Fibroblast of peridontal ligament (primary cell): ENCODE measurements at regions not wholly inside any gene's neighbourhood (a gene's known extent, or its start where the extent isn't known, plus 50 kb on each side); places are given as distances from the start of the nearest gene placed in this dataset.
A peak's percentile ranks its signal among the peaks of the same experiment; 100 is the strongest.
"Not testable (repeated sequence)": the region's sequence is repeated elsewhere in the genome, so short reads cannot be mapped to it uniquely, and the experiment has no call there.

Source experiments
- DNase-seq: peaks from one replicate; pipeline ENCODE4 v3.0.0-alpha.2; 2010; ENCODE audit errors: extremely low read depth

DNA sequence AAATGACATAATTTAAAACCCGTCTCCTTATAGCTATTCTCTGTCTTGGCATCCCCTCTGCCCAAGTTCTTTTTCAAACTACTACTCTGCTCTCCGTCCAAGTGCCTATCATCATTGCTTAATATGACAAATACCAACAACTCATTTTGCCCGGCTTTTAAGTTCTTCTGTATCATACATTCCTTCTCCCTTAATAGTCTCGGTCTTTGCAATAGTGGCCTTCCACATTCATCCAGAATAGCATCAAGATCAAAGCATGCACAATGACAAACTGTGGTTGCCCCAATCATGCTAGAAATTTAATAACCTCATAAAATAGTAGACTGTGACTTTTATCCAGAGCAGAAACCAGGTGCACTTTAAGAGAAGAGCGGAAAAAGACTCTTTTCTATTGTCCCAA, 198.9 kb downstream of the ETV1 start:
- DNase-seq = no peak

DNA sequence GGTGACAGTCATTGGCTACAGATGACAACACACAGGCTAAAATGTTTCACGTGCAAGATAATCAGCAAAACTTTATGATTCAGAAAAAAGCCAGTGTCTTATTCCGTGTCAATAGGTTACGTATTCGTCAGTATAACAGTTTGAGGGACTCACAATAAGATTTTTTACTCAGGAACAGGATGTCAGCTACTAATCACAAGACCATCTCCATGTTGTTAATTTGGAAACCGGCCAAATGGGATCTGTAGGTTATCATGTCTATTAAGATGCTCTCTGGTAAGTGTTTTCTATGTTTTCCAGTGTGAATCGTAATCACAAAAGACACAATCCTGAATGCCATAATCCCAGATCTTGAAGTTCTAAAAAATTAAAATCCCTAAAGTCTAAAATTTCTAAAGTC, 197.3 kb downstream of the ETV1 start:
- no peak for DNase-seq

DNA sequence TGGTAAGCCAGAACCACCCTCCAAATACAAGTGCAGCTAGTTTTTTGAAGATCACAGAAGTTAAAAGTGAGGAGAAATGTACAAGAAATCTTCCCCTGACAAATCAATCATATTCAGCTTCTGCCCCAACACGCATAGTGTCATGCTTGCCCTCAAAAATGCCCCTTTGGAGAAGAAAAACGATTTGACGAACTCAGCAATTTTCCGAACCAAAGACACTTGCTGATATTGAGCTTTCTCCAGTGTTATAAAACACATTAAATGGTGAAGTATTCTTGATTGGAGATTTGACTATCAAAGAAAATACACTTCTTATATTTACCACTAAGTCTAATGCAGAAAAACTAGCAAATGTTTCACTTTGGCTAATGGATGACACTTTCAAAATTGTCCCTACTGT, 195.5 kb downstream of the ETV1 start:
- DNase-seq = no peak

DNA sequence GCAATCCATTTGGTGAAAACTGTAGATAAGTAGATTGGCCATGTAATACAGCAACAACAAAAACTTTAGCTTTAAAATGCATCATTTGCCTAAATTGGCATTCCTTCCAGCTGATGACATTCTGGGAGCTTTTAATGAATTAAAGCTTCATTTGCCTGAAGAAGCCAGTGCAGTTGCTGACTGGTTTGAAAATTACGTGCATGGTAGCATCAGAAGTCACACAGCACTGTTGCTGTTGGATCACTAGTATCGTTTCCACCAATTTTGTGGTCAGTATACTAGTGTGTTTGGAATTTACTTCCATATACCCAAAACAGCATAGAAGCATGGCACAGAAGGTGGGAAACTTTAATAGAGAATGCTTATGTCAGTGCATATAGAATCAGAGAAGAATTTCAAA, 194.9 kb downstream of the ETV1 start:
- peak; percentile 18 for DNase-seq

DNA sequence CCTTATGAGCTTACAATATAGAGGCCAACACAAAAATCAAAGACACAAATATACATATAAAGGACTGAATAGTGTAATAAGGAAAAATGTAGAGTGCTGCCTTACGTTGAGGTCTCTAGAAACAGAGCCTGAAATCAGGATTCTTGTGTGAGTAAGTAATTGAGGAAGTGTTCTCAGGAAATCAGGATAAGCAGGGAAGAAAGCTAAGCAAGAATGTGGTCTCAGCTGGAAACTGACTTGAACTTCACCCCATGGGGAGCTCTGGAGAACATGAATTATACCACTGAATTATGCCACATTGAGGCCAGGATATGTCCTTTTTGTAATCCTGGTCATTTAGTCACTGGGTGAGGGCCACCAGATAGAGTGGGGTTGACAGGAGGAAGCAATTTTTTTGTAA, 191.9 kb downstream of the ETV1 start:
- no peak for DNase-seq

DNA sequence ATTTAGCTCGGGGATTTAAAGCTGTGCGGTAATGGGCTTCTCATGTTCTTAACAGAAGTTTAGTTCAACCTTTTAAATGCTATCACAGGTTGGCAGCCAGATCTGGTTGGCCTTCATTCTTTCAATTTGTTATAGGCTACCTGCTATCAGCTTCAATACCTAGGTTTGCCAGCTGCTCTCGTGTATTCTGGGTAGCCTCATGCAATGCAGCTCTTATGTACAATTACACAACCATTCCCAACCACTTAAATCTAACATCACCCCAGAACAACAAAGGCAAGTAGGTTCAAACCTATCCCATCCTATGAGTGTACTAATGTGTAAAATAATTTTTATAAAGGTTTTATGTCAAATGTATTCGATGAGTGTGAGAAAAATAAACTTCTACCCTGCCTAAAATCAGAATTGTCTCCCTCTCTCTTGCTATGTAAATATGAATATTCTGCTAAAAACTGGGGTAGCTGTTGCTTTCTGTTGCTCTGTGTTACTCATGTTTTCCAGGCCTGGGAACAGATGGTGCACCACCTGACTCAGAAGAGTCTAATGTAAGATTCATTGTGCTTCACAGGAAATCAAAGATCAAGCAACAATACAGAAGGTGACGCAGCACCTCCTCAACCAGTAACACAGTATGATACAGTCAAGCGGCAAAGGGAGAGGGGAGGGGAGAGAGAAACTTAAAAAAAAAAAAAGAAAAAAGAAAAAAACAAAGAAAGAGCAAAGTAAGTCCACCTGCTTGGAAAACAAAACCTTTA, 188.6 kb downstream of the ETV1 start:
- peak; percentile 73 for DNase-seq

DNA sequence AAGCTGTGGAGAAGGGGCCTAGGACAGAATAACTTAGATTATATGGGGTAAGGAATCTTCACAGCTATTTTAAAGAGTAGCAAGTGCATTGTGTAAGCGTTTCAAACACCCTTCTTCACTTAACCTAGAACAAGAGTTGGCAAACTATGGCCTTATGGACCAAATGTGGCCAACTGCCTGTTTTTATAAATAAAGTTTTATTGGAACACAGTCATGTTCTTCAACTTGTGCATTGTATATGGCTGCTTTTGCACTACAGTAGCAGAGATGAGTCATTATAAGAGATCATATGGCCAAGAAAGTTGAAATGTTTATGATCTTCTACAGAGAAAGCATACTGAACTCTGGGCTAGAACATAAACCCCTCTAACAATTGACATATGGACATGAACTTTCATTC, 187.8 kb downstream of the ETV1 start:
- no peak for DNase-seq

DNA sequence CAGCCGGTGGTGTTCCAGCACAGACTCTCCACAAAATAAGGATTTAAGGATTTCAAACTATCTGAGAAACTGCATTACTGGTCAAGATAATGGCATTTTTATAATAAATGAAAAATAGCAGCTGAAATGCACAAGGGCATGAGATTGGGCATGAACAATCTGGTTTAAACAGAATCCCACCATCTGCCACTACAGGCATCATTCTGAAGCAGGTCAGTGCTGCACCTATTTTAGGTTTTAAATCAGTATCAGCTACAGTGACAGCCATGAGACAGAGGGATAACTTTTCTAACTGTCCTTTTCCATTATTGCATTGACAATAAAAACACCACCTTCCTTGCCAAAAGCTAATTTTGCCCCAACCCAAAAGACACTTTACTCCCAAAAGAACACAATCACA, 186.8 kb downstream of the ETV1 start:
- DNase-seq = no peak

DNA sequence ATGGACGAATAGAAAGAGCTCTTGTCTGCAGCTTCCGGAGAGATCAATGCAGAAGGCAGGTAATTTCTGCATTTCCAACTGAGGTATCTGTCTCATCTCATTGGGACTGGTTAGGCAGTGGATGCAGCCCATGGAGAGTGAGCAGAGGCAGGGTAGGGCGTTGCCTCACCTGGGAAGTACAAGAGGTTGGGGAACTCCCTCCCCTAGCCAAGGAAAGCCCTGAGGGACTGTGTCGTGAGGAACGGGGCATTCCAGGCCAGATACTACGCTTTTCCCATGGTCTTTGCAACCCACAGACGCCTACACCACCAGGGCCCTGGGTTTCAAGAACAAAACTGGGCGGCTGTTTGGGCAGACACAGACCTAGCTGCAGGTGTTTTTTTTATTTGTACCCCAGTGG, 186.3 kb downstream of the ETV1 start:
- DNase-seq = no peak

DNA sequence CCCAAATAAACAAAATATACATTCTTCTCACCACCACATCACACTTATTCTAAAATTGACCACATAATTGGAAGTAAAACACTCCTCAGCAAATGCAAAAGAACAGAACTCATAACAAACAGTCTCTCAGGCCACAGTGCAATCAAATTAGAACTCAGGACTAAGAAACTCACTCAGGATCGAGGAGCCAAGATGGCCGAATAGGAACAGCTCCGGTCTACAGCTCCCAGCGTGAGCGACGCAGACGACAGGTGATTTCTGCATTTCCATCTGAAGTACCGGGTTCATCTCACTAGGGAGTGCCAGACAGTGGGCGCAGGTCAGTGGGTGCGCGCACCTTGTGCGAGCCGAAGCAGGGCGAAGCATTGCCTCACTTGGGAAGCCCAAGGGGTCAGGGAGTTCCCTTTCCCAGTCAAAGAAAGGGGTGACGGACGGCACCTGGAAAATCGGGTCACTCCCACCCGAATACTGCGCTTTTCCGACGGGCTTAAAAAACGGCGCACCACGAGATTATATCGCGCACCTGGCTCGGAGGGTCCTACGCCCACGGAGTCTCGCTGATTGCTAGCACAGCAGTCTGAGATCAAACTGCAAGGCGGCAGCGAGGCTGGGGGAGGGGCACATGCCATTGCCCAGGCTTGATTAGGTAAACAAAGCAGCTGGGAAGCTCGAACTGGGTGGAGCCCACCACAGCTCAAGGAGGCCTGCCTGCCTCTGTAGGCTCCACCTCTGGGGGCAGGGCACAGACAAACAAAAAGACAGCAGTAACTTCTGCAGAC, 183.2 kb downstream of the ETV1 start:
- not testable (repeated sequence) for DNase-seq

DNA sequence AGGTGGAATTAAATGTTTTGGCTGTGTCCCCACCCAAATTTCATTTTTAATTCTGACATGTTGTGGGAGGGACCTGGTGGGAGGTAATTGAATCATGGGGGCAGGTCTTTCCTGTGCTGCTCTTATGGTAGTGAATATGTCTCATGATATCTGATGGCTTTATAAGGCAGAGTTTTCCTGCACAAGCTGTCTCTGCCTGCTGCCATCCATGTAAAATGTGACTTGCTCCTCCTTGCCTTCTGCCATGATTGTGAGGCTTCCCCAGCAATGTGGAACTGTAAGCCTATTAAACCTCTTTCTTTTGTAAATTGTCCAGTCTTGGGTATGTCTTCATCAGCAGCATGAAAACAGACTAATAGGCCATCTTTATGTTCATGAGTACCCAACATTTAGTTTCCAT, 172.2 kb downstream of the ETV1 start:
- DNase-seq = not testable (repeated sequence)

DNA sequence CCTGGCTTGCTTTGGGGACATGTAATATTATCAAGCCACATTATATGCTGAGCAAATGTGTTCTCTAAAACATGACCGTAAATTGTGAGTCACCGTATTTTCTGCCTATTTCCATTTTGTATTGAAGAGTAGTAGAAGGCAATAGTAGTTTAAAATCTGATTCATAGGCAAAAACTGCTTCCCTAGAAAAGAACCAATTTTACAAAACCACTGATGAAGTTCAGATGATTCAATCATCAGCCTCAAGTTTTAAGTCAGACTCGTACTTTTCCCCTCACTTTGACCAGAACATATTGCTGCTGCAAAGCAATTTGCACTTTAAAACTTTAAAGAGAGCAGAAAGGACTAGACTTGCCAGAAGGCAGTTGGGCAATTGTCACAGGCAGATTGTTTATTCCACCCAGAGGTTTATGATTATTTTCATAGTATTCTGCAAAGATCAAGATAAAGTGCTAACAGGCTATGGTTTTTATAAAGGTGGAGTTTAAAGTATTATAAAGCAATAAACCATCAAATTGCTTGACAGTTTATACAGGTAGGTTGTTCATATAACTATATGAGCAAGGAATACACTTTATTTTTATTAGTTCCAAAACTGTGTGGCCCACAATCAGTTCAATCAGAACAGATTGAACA, 168.2 kb downstream of the ETV1 start:
- peak; percentile 87 for DNase-seq

DNA sequence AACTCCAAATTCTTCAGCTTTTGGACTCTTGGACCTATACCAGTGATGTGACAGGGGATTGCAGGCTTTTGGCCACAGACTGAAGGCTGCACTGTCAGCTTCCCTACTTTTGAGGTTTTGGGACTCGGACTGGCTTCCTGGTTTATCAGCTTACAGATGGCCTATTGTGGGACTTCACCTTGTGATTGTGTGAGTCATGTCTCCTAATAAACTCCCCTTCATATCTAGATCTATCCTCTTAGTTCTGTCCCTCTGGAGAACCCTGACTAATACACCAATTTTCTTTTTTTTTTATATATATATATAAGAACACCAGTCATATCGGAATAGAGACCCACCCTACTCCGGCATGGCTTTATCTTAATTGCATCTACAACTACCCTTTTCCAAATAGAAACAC, 166.8 kb downstream of the ETV1 start:
- DNase-seq = no peak

DNA sequence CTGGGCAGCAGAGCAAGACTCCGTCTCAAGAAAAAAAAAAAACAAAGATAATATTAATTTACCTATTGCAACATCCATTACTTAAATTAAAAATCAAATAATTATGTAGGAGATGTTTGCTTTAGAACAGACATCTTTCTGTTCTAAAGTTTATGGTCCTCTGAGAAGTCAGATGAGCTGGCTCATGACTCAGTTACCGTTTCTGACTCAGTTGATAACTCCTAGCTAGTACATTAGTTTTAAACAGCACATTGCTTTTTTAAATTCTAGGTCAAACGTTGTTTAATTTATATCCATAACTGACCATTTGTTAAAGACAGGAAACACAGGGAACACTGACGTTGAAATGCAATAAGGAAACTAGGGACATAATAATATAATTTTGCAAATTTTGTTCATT, 162.7 kb downstream of the ETV1 start:
- no peak for DNase-seq

DNA sequence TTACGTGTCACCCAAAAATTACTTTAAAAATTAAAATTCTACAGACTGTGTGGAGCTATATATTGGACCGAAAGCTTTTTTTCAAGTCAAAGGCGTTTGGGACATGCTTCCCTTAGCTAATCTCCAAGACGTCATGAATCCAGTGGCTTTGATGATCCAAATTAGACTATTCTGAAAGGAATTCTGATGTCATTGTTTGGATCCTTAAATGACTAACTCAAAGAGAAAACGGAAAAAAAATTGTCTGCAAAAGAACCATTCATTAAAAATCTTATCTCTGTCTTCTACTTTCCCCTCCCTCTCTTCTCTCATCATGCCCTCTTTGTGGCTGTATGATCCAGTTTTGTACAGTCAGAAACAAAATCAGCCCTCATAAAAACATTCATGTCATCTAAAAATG, 161.8 kb downstream of the ETV1 start:
- peak; percentile 60 for DNase-seq

DNA sequence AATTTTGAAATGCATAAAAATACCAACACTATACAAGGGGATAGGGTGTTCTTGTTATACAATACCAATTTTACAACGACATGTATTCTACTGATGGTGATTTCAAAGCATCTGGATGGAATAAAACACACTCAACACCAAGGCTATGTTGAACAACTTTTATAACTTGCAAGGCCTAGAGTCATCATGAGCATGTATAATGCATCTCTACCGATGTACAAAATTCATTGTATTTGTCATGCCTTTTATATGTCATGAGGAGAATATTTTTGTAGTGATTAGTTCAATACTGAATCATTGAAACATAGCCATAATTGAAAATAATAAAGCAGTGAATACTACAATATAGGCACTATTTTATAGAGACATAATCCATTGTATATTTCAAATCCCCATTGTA, 160.2 kb downstream of the ETV1 start:
- DNase-seq = peak; percentile 11

DNA sequence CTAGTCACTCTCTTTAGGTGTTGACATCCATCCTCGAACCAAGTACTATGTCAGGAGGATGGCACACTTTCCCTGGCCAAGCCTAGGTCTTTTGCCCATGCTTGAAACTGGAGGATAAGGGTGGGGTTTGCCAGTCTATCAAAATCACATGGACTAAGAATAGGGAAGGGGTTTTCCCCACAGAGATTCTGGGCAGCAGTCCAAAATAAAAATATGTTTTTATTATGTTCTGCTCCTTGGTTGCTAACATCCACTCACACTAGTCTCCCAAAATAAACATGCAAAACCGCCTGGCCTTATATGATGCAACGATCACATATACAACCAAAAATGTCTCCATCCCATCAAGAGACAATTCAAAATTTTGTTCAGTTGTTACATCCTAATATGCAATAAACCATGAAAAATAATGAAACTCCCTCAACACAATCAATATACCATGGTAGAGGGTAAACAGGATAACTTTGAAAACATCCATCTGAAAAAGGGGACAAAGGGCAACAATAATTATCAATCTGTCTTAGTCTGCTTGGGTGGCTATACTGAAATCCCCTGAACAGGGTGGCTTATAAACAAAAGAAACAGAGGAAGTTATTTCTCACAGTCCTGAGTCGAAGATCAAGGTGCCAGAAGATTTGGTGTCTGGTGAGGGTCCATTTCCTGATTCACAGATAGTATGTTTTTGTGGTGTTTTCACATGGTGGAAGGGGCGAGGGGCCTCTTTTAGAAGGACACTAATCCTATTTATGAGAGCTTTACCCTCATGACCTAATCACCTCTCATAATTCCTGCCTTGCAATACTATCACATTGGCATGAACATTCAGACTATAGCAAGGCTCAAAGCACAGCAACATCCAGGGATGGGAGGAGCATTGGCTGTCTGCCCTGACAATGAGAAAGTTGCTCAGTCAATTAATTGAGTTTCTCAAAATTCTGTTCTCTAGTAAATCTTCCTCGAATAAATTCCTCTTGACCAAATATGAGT, 159.3 kb downstream of the ETV1 start:
- peak; percentile 97 for DNase-seq

DNA sequence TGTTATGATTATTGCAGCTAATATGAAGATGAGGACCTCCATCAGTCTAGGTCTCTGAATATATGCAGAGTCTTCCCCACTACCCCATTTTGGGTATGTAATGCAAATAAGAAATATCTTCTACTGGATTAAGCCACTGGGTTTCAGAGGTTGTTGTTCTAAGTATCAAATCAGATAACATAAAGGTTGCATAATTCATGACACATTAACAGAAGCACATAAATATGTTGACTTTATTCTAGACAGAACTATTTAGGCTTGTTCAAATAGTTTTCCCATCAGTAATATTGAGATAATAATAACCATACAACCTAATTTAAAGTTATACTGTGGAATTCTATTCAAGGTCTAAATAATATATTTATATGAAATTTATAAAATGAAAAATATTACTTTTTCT, 157.1 kb downstream of the ETV1 start:
- no peak for DNase-seq

DNA sequence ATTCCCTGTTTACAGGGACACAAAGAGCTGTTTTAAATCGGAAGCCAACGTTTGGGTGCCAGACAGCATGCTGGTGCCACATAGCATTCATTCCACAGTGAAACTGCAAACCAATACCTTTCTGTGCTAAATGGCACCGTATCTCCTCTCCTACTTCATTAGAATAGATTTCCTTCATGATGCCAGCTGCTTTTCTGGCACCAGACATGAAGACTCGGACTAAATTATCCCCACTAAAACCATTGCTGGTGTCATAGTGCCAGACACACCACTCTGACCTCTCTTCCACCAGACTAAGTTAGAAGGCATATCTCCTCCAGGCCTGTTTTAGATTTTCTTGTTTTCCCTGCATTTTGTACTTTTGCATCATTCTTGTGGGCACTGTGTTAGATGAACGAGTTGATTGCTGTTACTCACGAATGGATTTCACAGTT, 155.1 kb downstream of the ETV1 start:
- DNase-seq = peak; percentile 71

DNA sequence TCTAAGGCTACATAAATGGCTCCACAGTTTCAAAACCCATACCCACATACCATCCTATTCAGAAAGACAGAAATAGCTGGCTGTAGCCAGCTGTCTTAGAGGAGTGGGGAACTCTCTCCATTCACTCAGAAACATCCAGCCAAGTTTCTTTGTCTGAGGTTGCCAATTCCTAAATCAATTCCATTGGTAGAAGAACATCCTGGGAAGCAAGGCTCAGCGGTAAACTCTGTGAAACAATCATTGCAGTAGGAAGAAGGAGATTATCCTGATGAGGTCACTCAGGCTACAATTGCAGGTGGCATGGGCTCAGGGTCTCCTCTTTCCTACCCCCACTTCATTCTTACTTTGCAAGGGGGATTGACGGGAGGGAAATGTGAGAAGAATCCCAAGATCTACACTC, 154.0 kb downstream of the ETV1 start:
- no peak for DNase-seq

DNA sequence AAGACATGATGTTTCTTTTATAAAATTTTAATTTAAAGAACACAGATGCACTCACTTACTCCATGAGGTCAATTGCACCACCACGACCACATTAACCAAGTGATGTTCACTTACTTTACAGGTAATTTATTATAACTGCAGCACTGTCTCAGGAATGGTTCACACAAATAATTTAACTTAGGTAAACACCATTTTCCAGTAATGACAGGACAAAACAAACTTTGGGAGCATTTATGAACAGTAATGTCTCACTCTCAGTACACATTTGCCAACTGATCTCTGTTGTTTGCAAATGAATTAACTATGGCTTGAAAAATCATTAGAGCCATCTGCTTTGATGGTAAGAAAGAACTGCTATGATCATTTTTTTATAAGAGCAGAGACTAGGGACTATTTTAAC, 150.4 kb downstream of the ETV1 start:
- DNase-seq = no peak
